ENCODE measurements at regions not wholly inside any gene's neighbourhood (a gene's known extent, or its start where the extent isn't known, plus 50 kb on each side); places are given as distances from the start of the nearest gene placed in this dataset.

- Histone ChIP-seq H3T11ph (ENCODE audit: low read length) (no peak overlapping the region), H3K56ac (ENCODE audit: insufficient read length, low read depth, low read length) (no peak overlapping the region), H2AFZ (ENCODE audit: low read length) (no peak overlapping the region)
Measured at GRCh38 chr7:42627626-42628025, 284.2 kb downstream of the C7orf25 start.

More at GRCh38 chr7:42627626-42628025, 284.2 kb downstream of the C7orf25 start:
- Histone ChIP-seq H3K23me2 (ENCODE audit: insufficient read length, low read depth, low read length, poor library complexity, severe bottlenecking) (no peaks in the 10 kb centered on the region), H3K27me3 (ENCODE audit: insufficient read depth, low read length) (no peaks in the 10 kb centered on the region), H3K79me2 (ENCODE audit: insufficient read depth, low read length) (no peaks in the 10 kb centered on the region), H4K5ac (ENCODE audit: insufficient read length, low read depth, low read length) (no peak overlapping the region), H4K91ac (ENCODE audit: insufficient read length, low read depth, low read length) (no peak overlapping the region), H3K4me1 (ENCODE audit: insufficient read depth, low read length) (no peaks in the 10 kb centered on the region), H3K18ac (ENCODE audit: insufficient read length, low read depth, low read length) (no peak overlapping the region), H2BK20ac (ENCODE audit: low read depth, low read length, poor library complexity, severe bottlenecking) (no peak overlapping the region), H2BK15ac (ENCODE audit: low read depth, low read length) (no peak overlapping the region), H2BK12ac (ENCODE audit: insufficient read length, low read depth, low read length) (no peak overlapping the region), H2BK5ac (ENCODE audit: insufficient read length, low read length) (no peak overlapping the region), H3K27ac (ENCODE audit: insufficient read length, low read depth, low read length) (no peak overlapping the region), H4K20me1 (ENCODE audit: control insufficient read depth, insufficient read depth, insufficient read length) (no peaks in the 10 kb centered on the region), H2AK5ac (ENCODE audit: insufficient read length, low read length) (no peak overlapping the region), H2BK120ac (ENCODE audit: low read depth, low read length, poor library complexity, severe bottlenecking) (no peak overlapping the region), H3K14ac (ENCODE audit: insufficient read depth, low read length) (no peak overlapping the region), H3K4me2 (ENCODE audit: insufficient read depth, insufficient read length, low read length) (no peak overlapping the region), H3K23ac (ENCODE audit: insufficient read length, low read depth, low read length) (no peak overlapping the region), H3K9ac (ENCODE audit: extremely low read depth, insufficient read length, low read length) (no peak overlapping the region), H4K8ac (replicated peaks; ENCODE audit: insufficient read length, low read depth, low read length) (no peak overlapping the region), H3K4ac (ENCODE audit: low read depth, low read length) (no peak overlapping the region), H3K9me3 (ENCODE audit: control insufficient read depth, low read depth, low read length) (no peaks in the 10 kb centered on the region), H3K79me1 (ENCODE audit: insufficient read depth, low read depth, low read length, poor library complexity, severe bottlenecking) (no peaks in the 10 kb centered on the region)
- WGBS (ENCODE audit: extremely low coverage, insufficient read length, low lambda C conversion rate) = no CpG with 5 or more reads among the region's 3 CpGs
- DNase-seq = no peak
- H3K36me3 Mint-ChIP-seq (ENCODE audit: insufficient read depth in 1 of 3, low read depth in 3 of 3) = no peaks in the 10 kb centered on the region
- no peaks in the 10 kb centered on the region for H3K27me3 Mint-ChIP-seq (ENCODE audit: low read depth)
- TF ChIP-seq, protein P1, sequence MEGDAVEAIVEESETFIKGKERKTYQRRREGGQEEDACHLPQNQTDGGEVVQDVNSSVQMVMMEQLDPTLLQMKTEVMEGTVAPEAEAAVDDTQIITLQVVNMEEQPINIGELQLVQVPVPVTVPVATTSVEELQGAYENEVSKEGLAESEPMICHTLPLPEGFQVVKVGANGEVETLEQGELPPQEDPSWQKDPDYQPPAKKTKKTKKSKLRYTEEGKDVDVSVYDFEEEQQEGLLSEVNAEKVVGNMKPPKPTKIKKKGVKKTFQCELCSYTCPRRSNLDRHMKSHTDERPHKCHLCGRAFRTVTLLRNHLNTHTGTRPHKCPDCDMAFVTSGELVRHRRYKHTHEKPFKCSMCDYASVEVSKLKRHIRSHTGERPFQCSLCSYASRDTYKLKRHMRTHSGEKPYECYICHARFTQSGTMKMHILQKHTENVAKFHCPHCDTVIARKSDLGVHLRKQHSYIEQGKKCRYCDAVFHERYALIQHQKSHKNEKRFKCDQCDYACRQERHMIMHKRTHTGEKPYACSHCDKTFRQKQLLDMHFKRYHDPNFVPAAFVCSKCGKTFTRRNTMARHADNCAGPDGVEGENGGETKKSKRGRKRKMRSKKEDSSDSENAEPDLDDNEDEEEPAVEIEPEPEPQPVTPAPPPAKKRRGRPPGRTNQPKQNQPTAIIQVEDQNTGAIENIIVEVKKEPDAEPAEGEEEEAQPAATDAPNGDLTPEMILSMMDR (conservative IDR thresholded peaks at IDR 0.05) = no peak
- no peaks in the 10 kb centered on the region for H3K9me3 Mint-ChIP-seq
- no peak overlapping the region for H3K4me3 Mint-ChIP-seq
- peaks cover 0 to 3% of the 10 kb centered on the region in 2 experiments; a peak in 1 of 4 replicates for H3K4me1 Mint-ChIP-seq
- no peak overlapping the region for H3K27ac Mint-ChIP-seq
